IPS-11a (cell line): ENCODE measurements at regions not wholly inside any gene's neighbourhood (a gene's known extent, or its start where the extent isn't known, plus 50 kb on each side); places are given as distances from the start of the nearest gene placed in this dataset.
"Not testable (repeated sequence)": the region's sequence is repeated elsewhere in the genome, so short reads cannot be mapped to it uniquely, and the experiment has no call there.

ENCODE experiments used
- H3K4me3 ChIP-seq: one replicate; pipeline ENCODE4 v1.5.1; 2013; ENCODE audit warnings: low read depth, low read length, control low read depth

DNA sequence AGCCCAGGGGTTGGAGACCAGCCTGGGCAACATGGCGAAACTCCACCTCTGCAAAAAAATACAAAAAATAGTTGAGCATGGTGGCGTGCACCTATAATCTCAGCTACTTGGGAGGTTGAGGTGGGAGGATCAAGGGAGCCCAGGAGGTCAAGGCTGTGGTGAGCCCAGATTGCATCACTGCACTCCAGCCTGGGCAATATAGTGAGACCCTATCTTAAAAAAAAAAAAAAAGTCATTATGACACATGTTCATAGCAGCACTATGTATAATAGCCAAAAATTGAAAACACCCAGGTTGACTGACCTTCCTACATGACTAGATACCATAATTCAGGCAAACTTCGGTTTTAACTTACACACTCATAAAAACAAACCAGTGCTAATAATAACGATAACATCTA, 90.8 kb upstream of the RBPJ start:
- no peak overlapping the region for H3K4me3 ChIP-seq

DNA sequence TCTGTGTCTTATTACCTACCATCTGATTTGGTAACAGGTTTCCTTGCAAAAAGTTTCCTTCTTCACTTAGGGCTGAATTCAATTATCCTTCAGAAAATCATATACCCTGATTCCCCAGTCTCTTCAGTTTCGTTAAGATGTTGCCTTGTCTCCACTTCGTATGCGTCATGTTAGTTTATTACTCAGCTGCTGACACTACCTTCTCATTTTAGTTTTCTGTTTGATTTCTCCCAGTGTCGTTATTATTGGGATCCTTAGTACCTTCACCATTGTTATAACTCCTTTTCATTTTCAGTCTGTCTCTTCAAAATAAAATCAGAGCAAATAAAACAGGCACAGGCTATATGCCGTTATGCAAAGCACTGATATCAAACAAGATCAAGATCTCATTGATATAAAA, 87.5 kb upstream of the RBPJ start:
- no peak overlapping the region for H3K4me3 ChIP-seq

DNA sequence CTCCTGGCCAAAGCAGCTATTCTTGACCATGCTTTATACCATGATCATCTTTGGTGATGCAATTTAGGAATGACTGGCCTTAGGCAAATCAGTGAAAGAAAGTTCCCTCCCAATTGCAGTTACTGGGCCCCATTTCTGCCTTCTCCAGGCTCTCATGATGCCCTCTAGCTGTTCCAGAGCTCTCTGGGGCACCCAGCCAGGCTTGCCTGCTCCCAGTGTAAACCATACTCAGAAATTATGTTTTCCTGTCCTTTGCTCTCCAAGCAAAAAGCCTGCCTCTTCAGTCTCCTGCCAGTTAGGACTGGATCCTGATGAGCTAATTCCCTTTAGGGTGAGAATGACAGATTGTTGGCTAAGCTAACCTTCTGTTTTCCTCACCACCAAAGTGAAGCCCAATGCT, 85.3 kb upstream of the RBPJ start:
- H3K4me3 ChIP-seq: no peak overlapping the region

DNA sequence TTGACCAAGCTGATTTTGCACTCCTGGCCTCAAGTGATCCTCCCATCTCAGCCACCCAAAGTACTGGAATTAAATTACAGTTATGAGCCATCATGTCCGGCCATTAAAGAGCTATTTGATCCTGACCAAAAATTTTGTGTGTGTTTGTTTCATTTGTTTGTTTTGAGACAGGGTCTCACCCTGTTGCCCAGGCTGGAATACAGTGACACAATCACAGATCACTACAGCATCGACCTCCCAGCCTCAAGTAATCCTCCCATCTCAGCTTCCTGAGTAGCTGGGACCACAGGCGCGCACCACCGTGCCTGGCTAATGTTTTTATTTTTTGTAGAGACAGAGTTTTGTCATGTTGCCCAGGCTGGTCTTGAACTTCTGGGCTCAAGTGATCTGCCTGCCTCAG, 82.9 kb upstream of the RBPJ start:
- no peak overlapping the region for H3K4me3 ChIP-seq

DNA sequence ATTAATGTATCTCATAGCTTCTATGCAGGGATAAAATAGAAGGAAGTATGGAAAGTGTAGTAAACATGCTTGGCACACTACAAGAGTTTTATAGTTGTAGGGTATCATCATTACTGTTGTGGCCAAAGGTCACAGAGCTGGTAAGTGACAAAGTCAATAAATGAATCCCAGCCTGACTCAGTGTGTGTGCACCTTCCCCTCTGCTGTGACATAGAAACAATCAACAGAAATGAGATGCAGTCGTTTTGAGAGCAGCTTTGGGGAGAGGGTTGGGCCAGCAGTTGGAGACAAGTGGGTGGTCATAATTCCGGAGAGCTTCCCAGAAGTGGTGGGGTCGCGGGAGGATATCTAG, 82.4 kb upstream of the RBPJ start:
- no peak overlapping the region for H3K4me3 ChIP-seq

DNA sequence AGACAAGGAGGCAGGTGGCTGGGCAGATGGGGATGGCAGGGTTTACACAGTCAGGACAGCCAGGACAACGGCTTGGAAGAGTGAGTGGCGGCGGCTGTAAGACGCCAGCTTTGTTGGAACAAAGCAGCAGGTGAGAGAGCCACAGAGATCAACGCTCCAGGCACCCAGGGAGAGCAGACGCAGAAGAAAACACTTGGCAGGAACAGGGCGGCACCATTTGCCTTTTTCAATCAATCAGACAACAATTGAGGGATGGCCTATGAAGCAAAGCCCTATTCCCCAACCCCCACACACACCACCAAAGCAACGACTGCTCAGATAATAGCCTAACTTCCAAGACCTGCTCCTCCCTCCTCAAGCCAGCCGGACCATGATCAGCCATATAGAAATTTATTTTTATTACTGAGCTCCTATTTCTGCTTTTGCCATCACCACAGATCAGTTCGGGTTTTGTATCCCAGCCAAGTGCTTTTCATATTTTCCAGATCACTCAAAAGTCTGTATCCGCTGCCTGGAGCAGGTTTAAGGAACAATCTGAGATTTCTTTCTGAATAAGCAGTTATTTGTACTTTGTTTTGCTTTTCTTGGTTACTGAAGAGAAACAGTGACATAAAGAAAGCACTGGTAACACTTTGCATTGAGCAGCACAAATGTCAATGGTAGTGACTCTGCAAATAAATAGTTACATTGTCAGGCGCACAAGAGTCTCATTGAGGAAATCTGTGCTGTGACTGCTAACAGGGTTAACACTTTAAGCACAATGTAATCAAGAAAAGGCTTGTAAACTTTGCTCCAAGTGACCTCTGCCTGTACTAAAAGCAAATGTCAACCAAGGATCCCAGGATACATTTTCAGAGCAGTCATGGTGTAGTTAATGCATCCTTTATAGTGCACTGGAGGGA, 81.8 kb upstream of the RBPJ start:
- no peak overlapping the region for H3K4me3 ChIP-seq

DNA sequence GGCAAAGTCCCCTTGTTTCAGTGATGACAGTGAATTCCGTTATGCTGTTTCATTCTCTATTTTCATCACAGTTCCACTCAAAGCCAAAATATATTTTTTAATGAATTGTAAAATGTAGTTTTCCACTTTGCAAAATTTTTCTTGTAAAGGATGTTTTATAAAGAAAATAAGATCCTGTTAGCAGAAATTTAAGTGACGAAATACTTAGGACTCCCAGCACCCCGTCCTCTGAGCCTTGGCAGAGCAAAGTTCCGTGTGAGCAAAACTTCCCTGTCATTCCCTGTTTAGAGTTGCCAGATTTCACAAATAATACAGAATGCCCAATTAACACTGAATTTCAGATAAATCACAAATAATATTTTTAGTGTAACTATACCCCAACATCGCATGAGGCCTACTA, 81.0 kb upstream of the RBPJ start:
- H3K4me3 ChIP-seq: no peak overlapping the region

DNA sequence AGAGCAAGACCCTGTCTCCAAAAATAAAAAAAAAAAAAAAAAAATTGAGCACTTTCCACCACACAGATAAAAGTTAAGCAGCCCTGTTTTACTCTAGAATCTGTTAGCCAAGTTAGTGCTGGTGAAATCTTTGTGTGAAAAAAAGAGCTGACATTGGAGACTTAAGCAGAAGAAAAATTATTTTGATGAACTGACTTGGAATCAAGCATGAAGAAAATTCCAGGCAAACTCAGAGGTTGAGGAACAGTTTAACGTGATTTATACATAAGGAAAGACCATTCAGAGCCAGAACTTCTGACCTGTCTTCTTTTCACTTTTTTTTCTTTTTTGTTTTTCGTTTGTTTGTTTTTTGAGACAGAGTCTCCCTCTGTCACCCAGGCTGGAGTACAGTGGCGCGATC, 79.6 kb upstream of the RBPJ start:
- H3K4me3 ChIP-seq: no peak overlapping the region

DNA sequence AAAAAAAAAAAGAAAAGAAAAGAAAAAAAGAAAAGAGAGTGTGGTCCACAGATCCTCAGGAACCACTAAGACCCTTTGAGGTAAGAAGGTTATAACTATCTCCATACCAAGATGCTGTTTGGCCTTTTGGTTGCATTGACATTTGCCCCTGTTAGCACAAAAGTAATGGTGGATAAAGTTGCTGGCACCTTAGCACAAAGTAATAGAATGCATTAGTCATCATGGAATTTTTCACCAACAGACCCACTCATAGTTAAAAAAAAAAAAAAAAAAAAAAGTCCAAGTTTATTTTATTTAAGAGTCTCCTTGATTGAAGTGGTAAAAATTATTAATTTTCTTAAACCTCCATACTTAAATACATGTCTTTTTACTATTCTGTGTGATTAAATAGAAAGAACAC, 78.4 kb upstream of the RBPJ start:
- H3K4me3 ChIP-seq: no peak overlapping the region

DNA sequence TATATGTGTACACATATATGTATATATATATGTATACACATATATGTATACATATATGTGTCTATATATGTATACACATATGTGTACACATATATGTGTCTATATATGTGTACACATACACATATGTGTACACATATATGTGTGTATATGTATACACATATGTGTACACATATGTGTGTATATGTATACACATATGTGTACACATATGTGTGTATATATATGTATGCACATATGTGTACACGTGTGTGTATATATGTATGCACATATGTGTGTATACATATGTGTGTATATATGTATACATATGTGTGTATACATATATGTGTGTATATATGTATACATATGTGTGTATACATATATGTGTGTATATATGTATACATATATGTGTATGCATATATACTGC, 76.7 kb upstream of the RBPJ start:
- not testable (repeated sequence) for H3K4me3 ChIP-seq

DNA sequence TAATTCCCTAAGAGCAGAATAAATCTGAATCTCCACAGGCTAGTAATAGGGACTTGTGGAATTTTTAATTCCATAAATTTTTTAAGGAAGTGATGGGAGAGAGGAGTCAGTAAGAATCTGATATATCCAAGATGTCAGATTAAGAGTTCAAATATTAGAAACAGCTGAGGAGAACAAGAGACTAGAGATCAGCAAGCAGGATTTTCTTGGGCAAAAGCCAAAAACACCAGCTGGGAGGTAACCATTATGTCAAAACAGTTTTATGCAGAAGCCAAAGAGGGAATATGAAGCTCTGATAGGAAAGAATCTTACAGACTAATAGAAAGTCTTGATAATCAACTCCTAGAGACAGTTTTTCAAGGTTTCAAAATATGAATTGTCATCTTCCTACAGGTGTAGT, 72.2 kb upstream of the RBPJ start:
- H3K4me3 ChIP-seq: no peak overlapping the region

DNA sequence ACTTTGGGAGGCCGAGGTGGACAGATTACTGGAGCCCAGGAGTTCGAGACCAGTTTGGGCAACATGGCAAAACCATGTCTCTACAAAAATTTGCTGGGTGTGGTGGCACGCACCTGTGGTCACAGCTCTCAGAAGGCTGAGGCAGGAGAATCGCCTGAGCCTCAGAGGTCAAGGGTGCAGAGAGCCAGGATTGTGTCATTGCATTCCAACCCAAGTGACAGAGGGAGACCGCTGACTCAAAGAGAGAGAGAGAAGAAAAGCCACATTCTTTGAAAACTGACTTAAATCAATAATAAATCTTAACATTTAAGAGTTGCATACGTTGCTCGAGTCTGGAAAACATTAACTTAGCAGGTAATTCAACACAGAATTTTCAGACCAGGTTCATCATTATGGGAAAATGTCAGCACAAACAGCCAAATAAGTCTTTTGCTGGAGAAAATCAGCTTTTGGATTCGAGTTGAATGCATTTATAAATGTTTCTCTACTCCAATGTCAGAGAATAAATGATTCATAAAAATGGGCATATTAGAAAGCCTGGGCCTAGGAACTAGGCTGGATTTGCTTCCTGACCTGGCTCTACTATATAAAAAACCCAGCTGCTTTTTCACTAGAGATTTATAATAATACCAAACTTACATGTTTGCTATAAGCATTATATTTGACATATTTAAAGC, 68.3 kb upstream of the RBPJ start:
- H3K4me3 ChIP-seq: no peak overlapping the region

DNA sequence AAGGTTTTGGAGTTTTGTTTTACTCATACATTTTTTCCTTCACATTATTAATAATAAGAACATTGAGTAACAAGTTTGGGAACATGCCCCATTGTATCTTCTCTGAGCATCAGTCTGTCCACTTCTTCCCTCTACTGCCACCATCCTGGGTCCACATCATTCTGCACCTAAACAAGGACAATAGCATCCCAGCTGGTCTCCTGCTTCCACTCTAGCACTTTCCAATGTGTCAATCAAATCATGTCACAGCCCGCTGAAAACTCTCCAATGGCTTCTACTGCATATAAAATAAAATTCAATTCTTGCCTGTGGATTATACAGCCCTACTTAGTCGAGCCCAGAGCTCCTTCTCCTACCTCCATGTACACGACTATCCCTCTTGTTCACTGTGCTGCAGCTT, 66.8 kb upstream of the RBPJ start:
- H3K4me3 ChIP-seq: no peak overlapping the region

DNA sequence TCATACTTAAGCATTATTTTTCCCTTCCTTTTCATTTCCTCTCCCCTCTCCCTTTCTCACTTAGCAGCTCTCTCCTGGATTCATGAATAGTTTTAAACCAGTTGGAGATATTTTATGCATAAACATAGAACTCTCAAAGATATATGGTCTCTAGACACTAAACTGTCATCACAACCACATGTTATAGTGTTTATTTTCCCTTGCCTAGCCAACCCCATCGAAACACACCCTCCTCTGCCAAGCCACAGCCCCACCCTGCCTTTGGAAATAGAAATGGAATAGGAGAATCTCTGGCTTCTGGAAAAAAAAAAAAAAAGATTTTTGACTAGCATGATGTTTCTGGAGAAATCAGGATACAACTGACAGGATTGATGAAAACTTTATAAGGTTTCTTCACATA, 64.8 kb upstream of the RBPJ start:
- H3K4me3 ChIP-seq: no peak overlapping the region

DNA sequence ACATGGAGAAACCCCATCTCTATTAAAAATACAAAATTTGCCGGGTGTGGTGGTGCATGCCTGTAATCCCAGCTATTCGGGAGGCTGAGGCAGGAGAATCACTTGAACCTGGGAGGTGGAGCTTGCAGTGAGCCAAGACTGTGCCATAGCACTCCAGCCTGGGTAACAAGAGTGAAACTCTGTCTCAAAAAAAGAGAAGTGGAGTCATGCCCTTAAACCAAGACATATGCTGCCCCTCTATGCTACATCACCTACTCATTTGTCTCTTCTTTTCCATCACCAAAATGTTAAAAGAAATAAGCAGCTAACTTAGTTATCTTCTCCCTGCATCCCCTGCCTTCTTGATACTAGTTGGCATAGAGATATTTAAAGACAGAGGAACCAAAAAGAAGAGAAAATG, 63.4 kb upstream of the RBPJ start:
- not testable (repeated sequence) for H3K4me3 ChIP-seq

DNA sequence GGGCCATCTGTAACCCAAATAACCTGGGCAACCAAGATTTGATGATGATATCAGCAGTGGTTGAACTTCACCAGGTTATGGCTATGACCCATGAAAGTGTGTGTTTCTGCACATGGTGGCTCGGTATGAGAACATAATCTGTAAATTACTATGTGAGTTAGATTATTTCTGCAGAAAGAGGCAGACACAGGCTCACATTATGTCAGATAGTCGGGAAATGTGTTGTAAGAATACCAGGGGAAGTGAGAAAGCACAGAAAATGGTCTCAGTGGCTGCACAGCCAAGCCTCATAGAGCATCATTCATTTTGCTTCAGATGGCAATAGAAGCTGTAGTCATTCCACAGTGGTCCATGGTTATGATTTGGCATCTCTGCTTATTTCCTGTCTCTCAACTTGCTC, 63.0 kb upstream of the RBPJ start:
- H3K4me3 ChIP-seq: no peak overlapping the region

DNA sequence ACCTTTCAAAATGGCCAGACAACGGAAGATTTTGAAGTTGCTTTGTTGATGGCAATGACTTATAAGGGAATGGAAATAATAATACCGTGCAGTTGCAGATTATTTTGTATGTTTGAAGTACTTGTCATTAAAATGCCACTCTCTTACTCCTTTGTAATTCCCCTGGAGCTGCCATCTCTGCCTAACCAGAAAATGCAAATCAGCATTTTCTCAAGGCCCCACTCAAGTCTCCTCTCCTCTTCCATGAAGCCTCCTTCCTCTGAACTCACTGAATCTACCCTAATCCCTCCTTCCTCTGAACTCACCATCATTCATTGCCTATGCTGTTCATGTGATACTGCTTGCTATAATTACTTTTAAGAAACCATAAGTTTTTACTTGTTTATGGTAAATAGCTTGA, 60.2 kb upstream of the RBPJ start:
- H3K4me3 ChIP-seq: no peak overlapping the region

DNA sequence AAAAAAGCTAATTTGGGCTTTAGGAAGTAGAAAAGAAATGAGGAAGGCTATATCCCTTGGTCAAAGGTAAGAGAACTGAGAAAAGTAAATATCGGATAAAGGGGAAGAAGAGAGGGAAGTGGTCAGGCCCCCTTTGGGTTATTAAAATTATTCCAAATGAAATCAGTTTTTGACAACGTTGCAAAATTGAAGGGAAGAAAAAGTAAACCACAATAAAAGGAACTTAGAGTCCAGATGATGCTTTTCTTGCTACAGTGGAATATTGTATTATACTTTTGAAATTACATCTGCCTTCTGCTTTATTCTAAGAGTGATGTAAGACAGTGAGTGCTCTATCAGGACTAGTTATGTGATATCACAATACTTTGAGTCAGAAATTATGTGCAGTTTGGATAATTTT, 59.4 kb upstream of the RBPJ start:
- no peak overlapping the region for H3K4me3 ChIP-seq

DNA sequence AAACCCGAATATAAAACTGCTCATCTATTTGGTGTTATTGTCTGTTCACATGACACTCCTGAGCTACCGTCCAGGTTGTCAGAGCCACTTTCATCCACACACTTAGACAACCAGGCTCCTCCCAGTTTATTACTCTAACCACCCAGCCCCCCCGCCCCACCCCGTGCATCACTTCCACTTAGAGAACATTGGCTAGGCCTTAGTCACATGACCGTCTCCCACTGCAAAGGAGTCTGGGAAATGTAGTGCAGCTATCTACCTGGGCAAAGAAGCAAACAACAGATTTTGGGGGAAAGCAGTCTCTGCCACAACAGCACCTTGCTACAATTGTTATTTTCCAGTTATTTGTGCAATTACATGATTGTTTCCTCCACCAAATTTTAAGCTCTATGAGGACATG, 57.6 kb upstream of the RBPJ start:
- no peak overlapping the region for H3K4me3 ChIP-seq

DNA sequence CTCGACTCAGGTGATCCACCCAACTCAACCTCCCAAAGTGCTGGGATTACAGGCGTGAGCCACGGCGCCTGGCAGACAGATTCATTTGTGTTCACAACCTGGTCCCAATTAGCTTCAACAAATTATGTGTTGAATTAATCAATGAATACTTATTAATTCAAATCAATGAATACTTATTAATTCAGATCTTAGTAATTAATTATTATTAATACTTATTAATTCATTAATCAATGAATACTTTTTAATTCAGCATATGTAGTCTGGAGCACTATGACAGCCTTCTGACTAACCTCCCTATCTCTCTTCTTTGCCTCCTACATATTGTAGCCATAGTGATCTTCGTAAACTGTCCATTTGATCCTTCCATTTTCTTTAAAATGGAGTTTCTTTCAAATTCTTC, 56.7 kb upstream of the RBPJ start:
- H3K4me3 ChIP-seq: no peak overlapping the region

DNA sequence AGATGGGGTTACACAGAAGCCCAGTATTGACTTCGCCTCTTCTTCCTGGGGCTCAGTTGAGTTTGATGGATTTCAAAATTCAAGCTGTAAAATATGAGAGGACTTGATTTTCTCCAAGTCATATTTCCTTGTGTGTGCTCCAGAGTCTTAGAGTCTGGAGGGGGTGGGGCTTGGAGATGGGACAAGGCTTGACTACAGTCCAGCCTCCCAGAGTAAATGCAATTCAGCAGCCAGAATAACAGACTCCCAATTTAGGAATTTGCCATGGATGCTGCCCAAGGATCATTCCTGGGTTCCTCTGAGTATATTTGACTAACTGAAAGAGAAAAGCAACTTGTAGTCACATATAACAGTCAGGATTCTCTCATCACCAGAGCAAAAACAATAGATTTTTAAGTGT, 53.7 kb upstream of the RBPJ start:
- no peak overlapping the region for H3K4me3 ChIP-seq

DNA sequence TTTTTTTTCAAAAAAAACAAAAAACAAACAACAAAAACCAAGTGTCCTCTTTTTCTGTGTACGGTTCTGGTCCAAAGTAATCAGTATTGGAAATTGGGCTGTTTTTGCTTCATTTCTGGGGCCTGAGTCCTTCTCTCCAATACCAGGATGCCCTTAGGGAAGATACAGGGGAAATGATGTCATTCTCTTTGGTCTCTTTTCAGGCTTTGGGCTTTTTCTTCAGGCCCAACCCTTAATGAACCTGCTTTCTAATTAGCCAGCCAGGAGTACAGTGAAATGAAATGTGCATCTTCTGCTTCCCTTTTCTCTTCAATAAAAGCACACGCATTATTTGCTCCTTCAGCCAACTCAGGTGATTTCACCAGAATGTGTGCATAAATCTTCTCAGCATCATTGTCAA, 52.6 kb upstream of the RBPJ start:
- no peak overlapping the region for H3K4me3 ChIP-seq

DNA sequence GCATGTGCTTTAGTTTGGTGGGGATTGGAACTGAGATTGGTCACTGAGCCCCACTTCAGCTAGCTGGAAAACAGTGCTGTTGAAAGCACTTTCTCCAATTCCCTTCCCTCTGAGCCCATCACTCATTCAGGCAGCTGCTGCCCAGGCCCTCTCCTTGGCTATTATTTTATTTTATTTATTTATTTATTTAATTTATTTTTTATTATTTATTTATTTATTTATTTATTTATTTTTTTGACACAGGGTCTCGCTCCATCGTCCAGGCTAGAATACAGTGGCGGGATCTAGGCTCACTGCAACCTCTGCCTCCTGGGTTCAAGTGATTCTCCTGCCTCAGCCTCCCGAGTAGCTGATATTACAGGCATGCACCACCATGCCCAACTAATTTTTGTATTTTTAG, 51.8 kb upstream of the RBPJ start:
- H3K4me3 ChIP-seq: no peak overlapping the region
